CD8-positive, alpha-beta memory T cell (primary cell): ENCODE measurements at regions not wholly inside any gene's neighbourhood (a gene's known extent, or its start where the extent isn't known, plus 50 kb on each side); places are given as distances from the start of the nearest gene placed in this dataset.

Experiments
- CTCF ChIA-PET: fragments of 350-600 bp; sonication (Branson Sonifier 250); formaldehyde crosslinking; loops from one replicate; lab custom pipeline; 2021; ENCODE audit warnings: antibody characterized with exemption; lab: Charles Lee
- POLR2A ChIA-PET: fragments of 350-600 bp; sonication (Branson Sonifier 250); formaldehyde crosslinking; loops from one replicate; lab custom pipeline; 2021; ENCODE audit warnings: antibody characterized with exemption; lab: Charles Lee
- DNase-seq, 5 donors: peaks; one replicate each; pipeline versions ENCODE4 v3.0.0 to v3.0.0-alpha.2; 2020 to 2022; ENCODE audit warnings: mixed read lengths in 1 of 5
- H3K27ac ChIP-seq: one replicate; pipeline ENCODE4 v1.7.0; 2013; ENCODE audit warnings: low read depth, mild to moderate bottlenecking, low read length, moderate library complexity
- H3K27me3 ChIP-seq: 2 replicates; pipeline ENCODE4 v1.7.0; 2013; ENCODE audit warnings: low read length, mild to moderate bottlenecking; ENCODE audit not compliant: insufficient read depth, poor library complexity, severe bottlenecking
- H3K36me3 ChIP-seq: 2 replicates; pipeline ENCODE4 v1.7.0; 2013; ENCODE audit warnings: mild to moderate bottlenecking, low read length, moderate library complexity; ENCODE audit not compliant: insufficient read depth
- H3K4me1 ChIP-seq: 2 replicates; pipeline ENCODE4 v1.7.0; 2013; ENCODE audit warnings: mild to moderate bottlenecking, low read length, moderate library complexity; ENCODE audit not compliant: insufficient read depth
- H3K4me3 ChIP-seq: 2 replicates; pipeline ENCODE4 v1.7.0; 2013; ENCODE audit warnings: mild to moderate bottlenecking, low read length
- H3K9me3 ChIP-seq: 2 replicates; pipeline ENCODE4 v1.7.0; 2013; ENCODE audit warnings: mild to moderate bottlenecking, low read length
- H3K27ac Mint-ChIP-seq, 8 donors: one replicate each; pipeline ENCODE4 v1.8.0; 2020 to 2021; ENCODE audit warnings: mixed read lengths in 8 of 8, mild to moderate bottlenecking in 6 of 8, inconsistent platforms in 3 of 8, moderate library complexity in 3 of 8
- H3K27me3 Mint-ChIP-seq, 2 donors: one replicate each; pipeline ENCODE4 v1.8.0; 2020 to 2021; ENCODE audit warnings: mixed read lengths in 2 of 2, mild to moderate bottlenecking in 1 of 2, moderate library complexity in 1 of 2
- H3K36me3 Mint-ChIP-seq, 3 donors: one replicate each; pipeline ENCODE4 v1.8.0; 2020 to 2021; ENCODE audit warnings: mixed read lengths in 3 of 3, inconsistent platforms in 1 of 3, mild to moderate bottlenecking in 1 of 3
- H3K4me1 Mint-ChIP-seq, 3 donors: one replicate each; pipeline ENCODE4 v1.8.0; 2020 to 2021; ENCODE audit warnings: mixed read lengths in 3 of 3, inconsistent platforms in 1 of 3, mild to moderate bottlenecking in 1 of 3
- H3K4me3 Mint-ChIP-seq, 7 donors: one replicate each; pipeline ENCODE4 v1.8.0; 2020 to 2021; ENCODE audit warnings: mixed read lengths in 7 of 7, mild to moderate bottlenecking in 6 of 7, moderate library complexity in 4 of 7, inconsistent platforms in 2 of 7
- H3K9me3 Mint-ChIP-seq, 5 donors: one replicate each; pipeline ENCODE4 v1.8.0; 2020 to 2022; ENCODE audit warnings: mixed read lengths in 5 of 5, mild to moderate bottlenecking in 3 of 5, moderate library complexity in 2 of 5, inconsistent platforms in 1 of 5

DNA sequence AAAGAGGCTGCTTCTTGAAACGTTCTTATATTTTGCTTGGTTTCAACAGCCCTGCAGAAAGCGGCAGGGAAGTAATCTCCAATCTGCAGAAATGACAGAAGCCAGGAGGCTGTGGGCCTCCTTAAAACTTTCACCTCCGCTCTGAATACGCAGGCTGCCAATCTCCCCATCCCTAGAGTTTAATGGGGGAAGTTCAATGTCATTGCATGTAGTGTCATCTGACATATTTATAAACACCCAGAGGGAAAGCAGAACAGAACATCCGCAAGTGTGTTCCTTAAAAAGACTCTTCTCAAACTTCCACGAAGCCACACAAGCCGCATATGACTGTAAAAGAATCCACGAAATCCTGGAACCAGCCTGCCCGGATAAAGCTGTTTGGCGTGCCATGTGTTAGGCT lies 148.8 kb upstream of the TBL1X start:
- Mint-ChIP-seq H3K36me3 (no peaks in the 10 kb centered on the region), H3K9me3 (no peaks in the 10 kb centered on the region), H3K4me3 (no peak overlapping the region), H3K27me3 (peaks cover 0 to 6% of the 10 kb centered on the region in 2 donors), H3K4me1 (peaks cover 25 to 31% (median 29%) of the 10 kb centered on the region in 3 donors), H3K27ac (no peak overlapping the region)
- Histone ChIP-seq H3K9me3 (no peaks in the 10 kb centered on the region), H3K27ac (no peak overlapping the region), H3K27me3 (no peaks in the 10 kb centered on the region), H3K36me3 (no peaks in the 10 kb centered on the region), H3K4me3 (no peak overlapping the region), H3K4me1 (peaks cover 18% of the 10 kb centered on the region)
- CTCF ChIA-PET = no interaction called here
- POLR2A ChIA-PET = no interaction called here
- DNase-seq = no peak

DNA sequence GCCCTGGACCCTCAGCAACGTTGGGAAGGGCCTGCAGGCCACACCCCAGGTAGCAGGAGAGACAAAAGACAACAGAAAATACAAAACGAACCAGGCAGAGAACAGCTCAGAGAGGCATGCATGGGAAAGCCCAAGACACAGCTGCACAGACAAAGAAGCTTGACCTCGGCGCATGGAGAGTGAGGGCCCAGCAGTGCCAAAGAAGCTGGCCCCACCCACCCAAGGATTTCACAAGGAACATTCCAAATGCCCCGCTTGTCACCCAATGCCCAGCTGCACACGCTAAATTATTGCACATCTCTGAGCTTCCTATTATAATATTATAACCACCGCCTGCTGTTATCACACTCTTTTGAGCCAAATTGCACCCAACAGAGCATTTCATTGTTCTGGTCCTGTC lies 147.7 kb upstream of the TBL1X start:
- H3K27ac Mint-ChIP-seq = no peak overlapping the region
- no peaks in the 10 kb centered on the region for H3K36me3 Mint-ChIP-seq
- H3K9me3 Mint-ChIP-seq = no peaks in the 10 kb centered on the region
- H3K27ac ChIP-seq = no peak overlapping the region
- ChIA-PET CTCF (no interaction called here), POLR2A (no interaction called here)
- peaks cover 25 to 31% (median 29%) of the 10 kb centered on the region in 3 donors for H3K4me1 Mint-ChIP-seq
- DNase-seq = no peak
- peaks cover 0 to 3% of the 10 kb centered on the region in 2 donors for H3K27me3 Mint-ChIP-seq
- peaks cover 18% of the 10 kb centered on the region for H3K4me1 ChIP-seq
- no peaks in the 10 kb centered on the region for H3K27me3 ChIP-seq
- H3K9me3 ChIP-seq = no peaks in the 10 kb centered on the region
- H3K4me3 Mint-ChIP-seq = peak overlapping the region in 1 of 7 donors; percentile 78
- no peak overlapping the region for H3K4me3 ChIP-seq
- no peaks in the 10 kb centered on the region for H3K36me3 ChIP-seq

DNA sequence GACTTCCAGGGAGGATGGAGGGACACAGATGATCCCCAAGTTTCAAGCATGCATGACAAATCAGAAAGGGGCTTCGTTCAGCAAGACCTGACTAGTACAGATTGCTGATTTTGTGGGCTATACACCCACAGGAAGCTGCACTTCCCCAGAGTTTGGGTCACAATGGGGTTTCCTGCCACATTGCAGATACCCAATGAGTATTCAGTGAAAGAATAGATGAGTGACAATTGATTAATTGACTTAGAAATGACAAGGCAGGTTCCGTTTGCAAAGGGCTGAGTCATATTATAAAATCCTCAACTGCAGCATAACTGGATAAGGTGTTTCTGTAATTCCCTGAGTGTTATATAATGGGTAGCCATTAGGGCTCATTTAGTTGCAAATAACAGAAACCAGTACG lies 146.6 kb upstream of the TBL1X start:
- peak overlapping the region in 2 of 7 donors; percentile 23 to 35 for H3K4me3 Mint-ChIP-seq
- peak in 4 of 5 donors; percentile 1 to 49 (median 20) for DNase-seq
- H3K9me3 ChIP-seq = no peaks in the 10 kb centered on the region
- POLR2A ChIA-PET = no interaction called here
- H3K9me3 Mint-ChIP-seq = no peaks in the 10 kb centered on the region
- H3K4me1 Mint-ChIP-seq = peaks cover 24 to 29% (median 26%) of the 10 kb centered on the region in 3 donors
- no peak overlapping the region for H3K4me3 ChIP-seq
- no peaks in the 10 kb centered on the region for H3K36me3 ChIP-seq
- H3K27ac Mint-ChIP-seq = peak overlapping the region in 1 of 8 donors; percentile 2
- H3K27ac ChIP-seq = no peak overlapping the region
- H3K27me3 Mint-ChIP-seq = peaks cover 0 to 3% of the 10 kb centered on the region in 2 donors
- CTCF ChIA-PET = no interaction called here
- peaks cover 16% of the 10 kb centered on the region for H3K4me1 ChIP-seq
- no peaks in the 10 kb centered on the region for H3K36me3 Mint-ChIP-seq
- H3K27me3 ChIP-seq = no peaks in the 10 kb centered on the region

DNA sequence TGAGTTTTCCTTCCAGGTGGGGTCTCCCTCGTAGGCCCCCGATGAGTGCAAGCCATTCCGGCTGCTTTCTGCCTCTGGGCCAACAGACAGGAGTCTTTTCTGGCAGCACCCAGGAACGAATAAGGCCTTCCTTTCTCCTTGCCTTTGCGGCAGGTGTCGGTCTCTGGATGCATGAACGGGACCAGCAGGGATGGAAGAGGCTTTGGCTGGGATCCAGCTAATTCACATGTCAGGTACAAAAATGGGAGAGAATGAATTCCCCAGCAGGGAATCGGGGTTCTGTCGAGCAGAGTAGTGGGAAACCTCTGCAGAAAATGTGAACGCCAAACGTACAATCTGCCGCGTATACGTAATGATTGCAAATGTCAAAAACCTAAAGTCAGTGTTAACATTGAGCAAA lies 146.1 kb upstream of the TBL1X start:
- H3K4me1 ChIP-seq = peaks cover 12% of the 10 kb centered on the region
- POLR2A ChIA-PET = no interaction called here
- no peaks in the 10 kb centered on the region for H3K36me3 Mint-ChIP-seq
- no peaks in the 10 kb centered on the region for H3K27me3 ChIP-seq
- H3K27ac ChIP-seq = no peak overlapping the region
- H3K4me1 Mint-ChIP-seq = peaks cover 19 to 24% (median 21%) of the 10 kb centered on the region in 3 donors
- no peaks in the 10 kb centered on the region for H3K36me3 ChIP-seq
- CTCF ChIA-PET = no interaction called here
- H3K27me3 Mint-ChIP-seq = peaks cover 0 to 3% of the 10 kb centered on the region in 2 donors
- H3K9me3 ChIP-seq = no peaks in the 10 kb centered on the region
- no peak overlapping the region for H3K4me3 ChIP-seq
- H3K4me3 Mint-ChIP-seq = no peak overlapping the region
- no peak for DNase-seq
- no peaks in the 10 kb centered on the region for H3K9me3 Mint-ChIP-seq
- peak overlapping the region in 1 of 8 donors; percentile 21 for H3K27ac Mint-ChIP-seq

DNA sequence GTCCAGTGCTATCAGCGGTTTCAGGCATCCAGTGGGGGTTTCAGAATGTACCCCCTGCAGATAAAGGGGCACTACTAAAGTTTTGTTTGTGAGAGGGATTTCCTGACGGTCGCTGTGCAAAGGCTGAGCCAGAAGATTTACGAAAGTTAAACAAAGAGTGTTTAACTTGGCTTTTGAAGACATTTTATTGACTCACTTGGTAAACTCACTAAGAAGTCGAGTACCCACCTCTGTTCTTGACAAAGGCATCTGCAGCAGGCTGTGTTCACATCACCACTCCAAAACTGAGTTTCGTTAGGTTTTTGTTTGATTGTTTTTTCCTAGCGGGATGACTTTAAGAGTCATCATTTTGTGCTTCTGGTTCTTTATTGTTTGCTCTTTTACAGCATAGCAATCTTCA lies 143.9 kb upstream of the TBL1X start:
- Histone ChIP-seq H3K4me3 (no peak overlapping the region), H3K36me3 (no peaks in the 10 kb centered on the region), H3K4me1 (peaks cover 12% of the 10 kb centered on the region), H3K9me3 (no peaks in the 10 kb centered on the region), H3K27me3 (no peaks in the 10 kb centered on the region), H3K27ac (no peak overlapping the region)
- Mint-ChIP-seq H3K27ac (no peak overlapping the region), H3K4me3 (no peak overlapping the region), H3K27me3 (peaks cover 0 to 3% of the 10 kb centered on the region in 2 donors), H3K9me3 (no peaks in the 10 kb centered on the region), H3K36me3 (no peaks in the 10 kb centered on the region), H3K4me1 (peaks cover 19 to 24% (median 21%) of the 10 kb centered on the region in 3 donors)
- no peak for DNase-seq
- POLR2A ChIA-PET = no interaction called here
- CTCF ChIA-PET = no interaction called here

DNA sequence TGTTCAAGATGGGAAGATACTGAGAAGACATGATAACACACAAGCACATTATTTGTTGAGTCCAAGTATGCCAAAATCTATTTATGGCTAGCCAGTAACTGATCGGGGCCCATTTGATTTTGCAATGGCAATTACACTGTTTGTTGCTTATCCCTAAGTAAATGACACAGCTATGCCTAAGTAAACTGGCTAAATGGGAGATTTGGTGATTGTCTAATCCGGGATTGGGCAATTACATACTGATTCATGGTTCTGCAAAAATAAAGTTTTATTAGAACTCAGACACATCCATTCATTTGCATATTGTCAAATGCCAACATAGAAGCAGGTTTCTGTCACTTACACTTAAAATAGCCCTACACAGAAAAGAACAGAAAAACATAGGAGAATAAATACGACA lies 140.2 kb upstream of the TBL1X start:
- H3K27me3 Mint-ChIP-seq = no peaks in the 10 kb centered on the region
- H3K27me3 ChIP-seq = no peaks in the 10 kb centered on the region
- H3K9me3 Mint-ChIP-seq = peaks cover 0 to 5% (median 0%) of the 10 kb centered on the region in 5 donors
- no peak overlapping the region for H3K4me3 Mint-ChIP-seq
- CTCF ChIA-PET = no interaction called here
- POLR2A ChIA-PET = no interaction called here
- H3K27ac ChIP-seq = no peak overlapping the region
- H3K4me1 ChIP-seq = no peaks in the 10 kb centered on the region
- H3K27ac Mint-ChIP-seq = no peak overlapping the region
- DNase-seq = no peak
- H3K36me3 Mint-ChIP-seq = peaks cover 0 to 3% (median 0%) of the 10 kb centered on the region in 3 donors
- H3K4me3 ChIP-seq = no peak overlapping the region
- peaks cover 3 to 8% (median 3%) of the 10 kb centered on the region in 3 donors for H3K4me1 Mint-ChIP-seq
- no peaks in the 10 kb centered on the region for H3K9me3 ChIP-seq
- H3K36me3 ChIP-seq = no peaks in the 10 kb centered on the region

DNA sequence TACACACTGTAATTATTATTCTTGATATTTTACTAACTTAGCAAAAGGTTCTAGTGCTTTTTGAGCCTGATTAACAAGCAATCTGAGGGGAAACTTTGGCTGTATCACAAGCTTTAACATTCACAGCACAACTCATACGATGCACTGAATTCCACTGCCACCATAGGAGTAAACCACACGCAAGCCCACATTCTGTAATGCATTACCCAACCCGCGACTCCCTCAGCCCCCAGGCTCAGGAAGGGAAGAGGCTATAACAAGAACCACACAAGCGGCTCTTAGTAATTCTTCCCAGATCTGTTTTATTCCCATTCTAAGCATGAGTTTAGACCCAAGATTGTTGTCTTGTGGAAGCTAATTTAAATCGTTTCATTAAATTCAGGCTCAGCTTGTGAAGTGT lies 138.5 kb upstream of the TBL1X start:
- Mint-ChIP-seq H3K27me3 (peaks cover 0 to 2% of the 10 kb centered on the region in 2 donors), H3K9me3 (peaks cover 0 to 5% (median 0%) of the 10 kb centered on the region in 5 donors), H3K27ac (no peak overlapping the region), H3K4me1 (peaks cover 0 to 8% (median 0%) of the 10 kb centered on the region in 3 donors), H3K4me3 (no peak overlapping the region), H3K36me3 (peaks cover 0 to 3% (median 0%) of the 10 kb centered on the region in 3 donors)
- no peak for DNase-seq
- Histone ChIP-seq H3K27ac (no peak overlapping the region), H3K9me3 (no peaks in the 10 kb centered on the region), H3K27me3 (no peaks in the 10 kb centered on the region), H3K4me1 (no peaks in the 10 kb centered on the region), H3K36me3 (no peaks in the 10 kb centered on the region), H3K4me3 (no peak overlapping the region)
- CTCF ChIA-PET = no interaction called here
- POLR2A ChIA-PET = interaction anchor here (0.6 kb wide), 1 partner anchor 15 kb away, joined by 5 read pairs; no protein-coding TSS in a partner anchor

DNA sequence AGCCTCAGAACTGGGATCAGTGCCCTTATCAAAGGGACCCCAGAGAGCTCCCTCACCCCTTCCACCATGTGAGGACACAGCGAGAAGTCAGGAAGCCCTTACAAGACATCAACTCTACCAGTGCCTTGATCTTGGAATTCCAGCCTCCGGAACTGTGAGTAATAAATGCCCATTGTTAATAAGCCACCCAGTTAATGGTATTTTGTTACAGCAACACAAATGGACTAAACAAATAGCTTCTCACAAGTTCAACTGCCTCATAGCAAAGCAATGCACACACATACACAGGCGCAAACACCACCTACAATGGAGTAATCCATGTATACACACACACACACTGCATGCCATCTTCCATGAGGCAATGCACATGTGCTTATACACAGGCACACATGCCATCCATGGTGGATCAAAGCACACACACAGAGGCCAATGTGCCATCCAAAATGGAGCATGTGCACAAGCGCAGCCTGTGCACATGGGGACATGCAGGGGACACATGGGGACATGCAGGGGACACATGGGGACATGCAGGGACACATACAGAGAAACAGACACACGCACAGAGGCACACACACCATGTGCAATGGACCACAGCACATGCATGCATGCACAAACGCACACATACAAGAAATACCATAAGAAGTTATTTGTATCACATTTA lies 137.6 kb upstream of the TBL1X start:
- Mint-ChIP-seq H3K9me3 (peaks cover 0 to 5% (median 0%) of the 10 kb centered on the region in 5 donors), H3K36me3 (peaks cover 0 to 3% (median 0%) of the 10 kb centered on the region in 3 donors), H3K4me1 (peaks cover 0 to 8% (median 0%) of the 10 kb centered on the region in 3 donors), H3K27me3 (peaks cover 0 to 2% of the 10 kb centered on the region in 2 donors), H3K4me3 (no peak overlapping the region), H3K27ac (no peak overlapping the region)
- ChIA-PET POLR2A (no interaction called here), CTCF (no interaction called here)
- Histone ChIP-seq H3K9me3 (no peaks in the 10 kb centered on the region), H3K4me3 (no peak overlapping the region), H3K27ac (no peak overlapping the region), H3K4me1 (no peaks in the 10 kb centered on the region), H3K36me3 (no peaks in the 10 kb centered on the region), H3K27me3 (no peaks in the 10 kb centered on the region)
- no peak for DNase-seq
